K562 (cell line): ENCODE measurements at regions not wholly inside any gene's neighbourhood (a gene's known extent, or its start where the extent isn't known, plus 50 kb on each side); places are given as distances from the start of the nearest gene placed in this dataset.

ENCODE experiments used
- ATAC-seq: fragments of 200-7000 bp; cut with Tn5 transposase; 3 replicates; pipeline ENCODE4 v1.9.1; 2020; ENCODE audit warnings: moderate library complexity
- BruUV-seq: library from RNA; stranded (reverse); fragments of 400-500 nt; replicated peaks from 2 replicates; lab custom pipeline; 2021; lab: Mats Ljungman, UMichigan
- CTCF ChIA-PET: fragments of 300-600 bp; formaldehyde crosslinking; extraction: SDS; loops from one replicate; lab custom pipeline; 2021; ENCODE audit warnings: low intra/inter-chr PET ratio; lab: Yijun Ruan, JAX
- POLR2A ChIA-PET: fragments of 300-600, 350-650 bp; sonication (Branson Sonifier 250); formaldehyde crosslinking; extraction: SDS; loops from one replicate; lab custom pipeline; 2021; ENCODE audit warnings: antibody characterized with exemption, inconsistent platforms; lab: Yijun Ruan, JAX
- DNase-seq, 4 experiments: peaks; one replicate each; pipeline versions ENCODE4 v3.0.0 to v3.0.0-alpha.2; 2011 to 2018; ENCODE audit warnings: low spot score in 3 of 4, mixed read lengths in 3 of 4; ENCODE audit errors: extremely low read depth in 1 of 4
- FAIRE-seq: peaks from 2 replicates; lab custom pipeline; 2011; peaks lifted over from hg19 to GRCh38; lab: Jason Lieb, UNC
- H2AFZ ChIP-seq: 2 replicates; pipeline ENCODE4 v1.6.0; 2011; ENCODE audit warnings: low read depth, low read length, control low read depth, inconsistent platforms
- H3K27ac ChIP-seq: fragments of 200-600 bp; 3 replicates; pipeline ENCODE4 v1.8.0; 2011; ENCODE audit warnings: low read depth, mild to moderate bottlenecking, control low read depth, inconsistent platforms, low read length, moderate library complexity, mixed read lengths; ENCODE audit errors: extremely low read depth
- H3K27me3 ChIP-seq, 2 experiments: fragments of 300-600 bp in 1 of 2; 2 replicates in 1 of 2; 3 replicates in 1 of 2; pipeline versions ENCODE4 v1.6.0 to v1.8.0; 2011; ENCODE audit warnings: inconsistent platforms in 2 of 2, low read length in 2 of 2, mild to moderate bottlenecking in 1 of 2, mixed read lengths in 1 of 2, moderate library complexity in 1 of 2; ENCODE audit not compliant: control insufficient read depth in 2 of 2, insufficient read depth in 2 of 2
- H3K36me3 ChIP-seq: fragments of 300-600 bp; 3 replicates; pipeline ENCODE4 v1.8.0; 2011; ENCODE audit warnings: mild to moderate bottlenecking, low read length, inconsistent platforms; ENCODE audit not compliant: control insufficient read depth, insufficient read depth
- H3K4me1 ChIP-seq, 2 experiments: fragments of 200-600 bp in 1 of 2; replicated peaks in 1 of 2; 2 replicates in 1 of 2; 3 replicates in 1 of 2; pipeline versions ENCODE4 v1.5.1 to v1.8.0; 2011; ENCODE audit warnings: inconsistent platforms in 2 of 2, low read length in 2 of 2, mild to moderate bottlenecking in 1 of 2, mixed read lengths in 1 of 2, moderate library complexity in 1 of 2; ENCODE audit not compliant: control insufficient read depth in 2 of 2, insufficient read depth in 2 of 2
- H3K4me2 ChIP-seq: 2 replicates; pipeline ENCODE4 v1.6.1; 2011; ENCODE audit warnings: low read length, control low read depth, inconsistent platforms, mixed read lengths; ENCODE audit not compliant: insufficient read depth
- H3K4me3 ChIP-seq: fragments of 200-600 bp; sonication (generic), shearing (Covaris generic); 2 replicates; pipeline ENCODE4 v1.5.1; 2016; ENCODE audit warnings: control low read depth, inconsistent platforms
- H3K79me2 ChIP-seq: fragments of 200-600 bp; 3 replicates; pipeline ENCODE4 v1.8.0; 2011; ENCODE audit warnings: low read length, inconsistent platforms; ENCODE audit not compliant: control insufficient read depth, insufficient read depth
- H3K9ac ChIP-seq, 2 experiments: 2 replicates each; pipeline versions ENCODE4 v1.6.0 to v1.6.1; 2011; ENCODE audit warnings: low read depth in 2 of 2, low read length in 2 of 2, control low read depth in 1 of 2, inconsistent platforms in 1 of 2, mild to moderate bottlenecking in 1 of 2, mixed read lengths in 1 of 2; ENCODE audit not compliant: insufficient read depth in 1 of 2
- H3K9me1 ChIP-seq: one replicate; pipeline ENCODE4 v1.6.0; 2011; ENCODE audit warnings: inconsistent platforms, mild to moderate bottlenecking, low read length, moderate library complexity; ENCODE audit not compliant: control insufficient read depth, insufficient read depth
- H3K9me3 ChIP-seq: replicated peaks from 2 replicates; pipeline ENCODE4 v1.5.1; 2011; ENCODE audit warnings: low read depth, low read length, inconsistent platforms; ENCODE audit not compliant: control insufficient read depth, insufficient read depth
- H4K20me1 ChIP-seq: replicated peaks from 2 replicates; pipeline ENCODE4 v1.6.1; 2011; ENCODE audit warnings: low read length, inconsistent platforms, mixed read lengths; ENCODE audit not compliant: control insufficient read depth, insufficient read depth
- WGBS: fragments of 100-300 bp; shearing (Covaris generic); methylation state at CpG from one replicate; pipeline ENCODE4 v1.1.6; 2016; ENCODE audit warnings: low coverage, mixed read lengths; ENCODE audit not compliant: insufficient coverage; ENCODE audit errors: missing lambda C conversion rate; 5-methylcytosine and 5-hydroxymethylcytosine counted together
- in situ Hi-C: fragments of 300-500 bp; cut with MboI; formaldehyde crosslinking; loops from 4 replicates; pipeline ENCODE4 v1.15.0; 2018; ENCODE audit warnings: inconsistent platforms, mixed read lengths
- intact Hi-C: fragments of 100-400 bp; cut with micrococcal nuclease; formaldehyde crosslinking; loops from 2 replicates; pipeline ENCODE4 v1.14.2; 2022
- TF ChIP-seq, protein P1 (sequence below): sonication (generic); formaldehyde crosslinking; IDR thresholded peaks from 2 replicates; pipeline ENCODE4 v1.8.0; 2023; ENCODE audit warnings: mild to moderate bottlenecking, missing genetic modification reagents

DNA sequence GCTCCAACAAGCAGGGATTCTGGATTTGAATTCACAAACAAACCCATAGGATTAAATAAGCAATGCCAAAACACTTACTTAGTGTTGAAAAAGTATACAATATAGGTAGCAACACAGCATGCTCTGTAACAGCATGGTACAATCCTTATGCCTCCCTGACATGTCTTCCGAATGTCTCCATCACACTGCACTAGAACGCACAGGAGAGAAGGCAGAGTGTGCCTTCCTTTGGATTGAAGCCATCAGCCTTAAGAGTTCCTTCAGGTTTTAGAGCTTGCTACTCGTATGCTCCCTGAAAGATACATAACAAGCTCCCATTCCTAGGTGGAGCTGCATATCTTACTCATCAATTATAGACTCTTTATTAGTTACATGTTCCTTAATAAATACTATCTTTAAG, 1573.9 kb upstream of the PRR20A start:
- H3K79me2 ChIP-seq, result no peaks in the 10 kb centered on the region
- no peaks in the 10 kb centered on the region for H3K9me3 ChIP-seq
- H3K4me2 ChIP-seq, result no peak overlapping the region
- FAIRE-seq (no peak), DNase-seq (no peak), ATAC-seq (no peak)
- BruUV-seq, result no TSS peak
- intact Hi-C loops (no loop called here), in situ Hi-C loops (no loop called here)
- TF ChIP-seq, protein P1, sequence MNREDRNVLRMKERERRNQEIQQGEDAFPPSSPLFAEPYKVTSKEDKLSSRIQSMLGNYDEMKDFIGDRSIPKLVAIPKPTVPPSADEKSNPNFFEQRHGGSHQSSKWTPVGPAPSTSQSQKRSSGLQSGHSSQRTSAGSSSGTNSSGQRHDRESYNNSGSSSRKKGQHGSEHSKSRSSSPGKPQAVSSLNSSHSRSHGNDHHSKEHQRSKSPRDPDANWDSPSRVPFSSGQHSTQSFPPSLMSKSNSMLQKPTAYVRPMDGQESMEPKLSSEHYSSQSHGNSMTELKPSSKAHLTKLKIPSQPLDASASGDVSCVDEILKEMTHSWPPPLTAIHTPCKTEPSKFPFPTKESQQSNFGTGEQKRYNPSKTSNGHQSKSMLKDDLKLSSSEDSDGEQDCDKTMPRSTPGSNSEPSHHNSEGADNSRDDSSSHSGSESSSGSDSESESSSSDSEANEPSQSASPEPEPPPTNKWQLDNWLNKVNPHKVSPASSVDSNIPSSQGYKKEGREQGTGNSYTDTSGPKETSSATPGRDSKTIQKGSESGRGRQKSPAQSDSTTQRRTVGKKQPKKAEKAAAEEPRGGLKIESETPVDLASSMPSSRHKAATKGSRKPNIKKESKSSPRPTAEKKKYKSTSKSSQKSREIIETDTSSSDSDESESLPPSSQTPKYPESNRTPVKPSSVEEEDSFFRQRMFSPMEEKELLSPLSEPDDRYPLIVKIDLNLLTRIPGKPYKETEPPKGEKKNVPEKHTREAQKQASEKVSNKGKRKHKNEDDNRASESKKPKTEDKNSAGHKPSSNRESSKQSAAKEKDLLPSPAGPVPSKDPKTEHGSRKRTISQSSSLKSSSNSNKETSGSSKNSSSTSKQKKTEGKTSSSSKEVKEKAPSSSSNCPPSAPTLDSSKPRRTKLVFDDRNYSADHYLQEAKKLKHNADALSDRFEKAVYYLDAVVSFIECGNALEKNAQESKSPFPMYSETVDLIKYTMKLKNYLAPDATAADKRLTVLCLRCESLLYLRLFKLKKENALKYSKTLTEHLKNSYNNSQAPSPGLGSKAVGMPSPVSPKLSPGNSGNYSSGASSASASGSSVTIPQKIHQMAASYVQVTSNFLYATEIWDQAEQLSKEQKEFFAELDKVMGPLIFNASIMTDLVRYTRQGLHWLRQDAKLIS (CRISPR knock-in tag), result no peak
- H3K27me3 ChIP-seq, result no peaks in the 10 kb centered on the region
- ChIA-PET POLR2A (no interaction called here), CTCF (no interaction called here)
- H4K20me1 ChIP-seq, result no peaks in the 10 kb centered on the region
- H3K9ac ChIP-seq, result no peak overlapping the region
- WGBS, result 0% methylated on average over 2 of the region's 3 CpGs
- no peaks in the 10 kb centered on the region for H3K4me1 ChIP-seq
- H3K9me1 ChIP-seq, result no peaks in the 10 kb centered on the region
- H2AFZ ChIP-seq, result no peak overlapping the region
- H3K4me3 ChIP-seq, result no peak overlapping the region
- H3K36me3 ChIP-seq, result no peaks in the 10 kb centered on the region
- H3K27ac ChIP-seq, result no peak overlapping the region
